ENCODE measurements at regions not wholly inside any gene's neighbourhood (a gene's known extent, or its start where the extent isn't known, plus 50 kb on each side); places are given as distances from the start of the nearest gene placed in this dataset.

DNA sequence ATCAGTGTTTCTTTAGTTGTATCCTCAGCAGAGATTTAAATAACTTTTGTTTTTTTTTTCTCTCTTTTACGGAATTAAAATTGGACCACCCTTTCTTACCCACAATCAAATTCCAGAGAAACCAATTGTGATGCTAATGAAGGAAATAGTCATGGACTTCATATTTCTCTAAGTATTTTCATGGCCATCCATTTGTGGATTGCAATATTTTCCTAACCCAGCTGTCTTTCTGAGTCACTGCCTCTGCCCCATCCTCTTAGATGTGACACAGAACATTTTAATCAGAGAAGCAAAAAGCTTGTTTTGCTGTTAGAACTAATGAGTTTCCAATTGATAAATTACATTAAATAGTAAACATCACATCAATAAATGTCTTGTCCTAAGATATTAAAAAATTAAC lies 405.5 kb upstream of the ADGRB3 start:
- no peaks in the 10 kb centered on the region for H3K79me2 ChIP-seq (ENCODE audit: control insufficient read depth, insufficient read depth, low read length)
- H2AFZ ChIP-seq (ENCODE audit: low read depth, low read length): no peak overlapping the region
- TF ChIP-seq PHF20 (IDR thresholded peaks at IDR 0.05; ENCODE audit: partially characterized antibody): no peak
- TF ChIP-seq, protein P1, sequence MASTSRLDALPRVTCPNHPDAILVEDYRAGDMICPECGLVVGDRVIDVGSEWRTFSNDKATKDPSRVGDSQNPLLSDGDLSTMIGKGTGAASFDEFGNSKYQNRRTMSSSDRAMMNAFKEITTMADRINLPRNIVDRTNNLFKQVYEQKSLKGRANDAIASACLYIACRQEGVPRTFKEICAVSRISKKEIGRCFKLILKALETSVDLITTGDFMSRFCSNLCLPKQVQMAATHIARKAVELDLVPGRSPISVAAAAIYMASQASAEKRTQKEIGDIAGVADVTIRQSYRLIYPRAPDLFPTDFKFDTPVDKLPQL (IDR thresholded peaks at IDR 0.05; ENCODE audit: extremely low read depth, insufficient read length): no peak
- no peak for TF ChIP-seq PTBP1 (IDR thresholded peaks at IDR 0.05; ENCODE audit: low read depth, low read length)
- TF ChIP-seq RCOR1 (IDR thresholded peaks at IDR 0.05; ENCODE audit: borderline replicate concordance in 1 of 2, low read depth in 2 of 2, low read length in 2 of 2): no peak
- no peak for TF ChIP-seq HMG20A (CRISPR knock-in tag; conservative IDR thresholded peaks at IDR 0.05)
- no peak for TF ChIP-seq STAT5B (CRISPR knock-in tag; IDR thresholded peaks at IDR 0.05)
- no peak for TF ChIP-seq NONO (IDR thresholded peaks at IDR 0.05; ENCODE audit: low read depth in 2 of 2, low read length in 1 of 2)
- no peak for TF ChIP-seq MTA2 (IDR thresholded peaks at IDR 0.05; ENCODE audit: low read depth)
- TF ChIP-seq NFYB (IDR thresholded peaks at IDR 0.05; ENCODE audit: extremely low read depth, insufficient read length): no peak
- no peak for TF ChIP-seq TARDBP (IDR thresholded peaks at IDR 0.05)
- no peak for TF ChIP-seq CBX8 (IDR thresholded peaks at IDR 0.05; ENCODE audit: borderline replicate concordance, extremely low read depth, low read depth, low read length, poor library complexity, severe bottlenecking)
- no peak for TF ChIP-seq TEAD4 (IDR thresholded peaks at IDR 0.05; ENCODE audit: low read length)
- no peak for TF ChIP-seq TEAD4 (CRISPR knock-in tag; IDR thresholded peaks at IDR 0.05; ENCODE audit: borderline replicate concordance)
- TF ChIP-seq NR4A1 (CRISPR knock-in tag; IDR thresholded peaks at IDR 0.05): no peak
- no peak for TF ChIP-seq NR4A1 (tag; IDR thresholded peaks at IDR 0.05)
- no peak for TF ChIP-seq HNRNPL (IDR thresholded peaks at IDR 0.05; ENCODE audit: low read depth, low read length)
- TF ChIP-seq MAZ (CRISPR knock-in tag; conservative IDR thresholded peaks at IDR 0.05 in 1 of 2, IDR thresholded peaks at IDR 0.05 in 1 of 2): no peak
- TF ChIP-seq CBFB (CRISPR knock-in tag; IDR thresholded peaks at IDR 0.05): no peak
- in situ Hi-C loops (cut with MboI): loop anchor here (10.0 kb wide), 1 partner anchor 345 kb away; no protein-coding TSS in a partner anchor
- no peaks in the 10 kb centered on the region for H3K9me3 ChIP-seq (replicated peaks; ENCODE audit: control insufficient read depth, insufficient read depth, low read depth, low read length)
- no peak for ATAC-seq
- no peak overlapping the region for H3K27ac ChIP-seq (ENCODE audit: extremely low read depth, low read depth, low read length)
- H3K9ac ChIP-seq (ENCODE audit: insufficient read depth in 1 of 2, low read depth in 2 of 2, low read length in 2 of 2): no peak overlapping the region
- H3K9me1 ChIP-seq (ENCODE audit: control insufficient read depth, insufficient read depth, low read length): no peaks in the 10 kb centered on the region
- DNase-seq (ENCODE audit: extremely low read depth in 1 of 4, low spot score in 3 of 4): no peak
- FAIRE-seq: no peak
- POLR2A ChIA-PET: no interaction called here
- BruUV-seq (replicated peaks): no TSS peak
- WGBS (ENCODE audit: insufficient coverage, low coverage, missing lambda C conversion rate): 57% methylated on average over 1 of the region's 1 CpG
- no peak overlapping the region for H3K4me2 ChIP-seq (ENCODE audit: insufficient read depth, low read length)
- 0 out of 5 replicates have a peak, but pooled peaks cover 0 to 3% of the 10 kb centered on the region in 2 experiments for H3K4me1 ChIP-seq (replicated peaks in 1 of 2; ENCODE audit: control insufficient read depth in 2 of 2, insufficient read depth in 2 of 2, low read length in 2 of 2)
- H3K27me3 ChIP-seq (ENCODE audit: control insufficient read depth in 2 of 2, insufficient read depth in 2 of 2, low read length in 2 of 2): no peaks in the 10 kb centered on the region
- H3K4me3 ChIP-seq: no peak overlapping the region
- intact Hi-C loops (cut with micrococcal nuclease): loop anchor here (5.0 to 10.0 kb wide), 2 partner anchors 1305 to 1567 kb away; no protein-coding TSS in a partner anchor
- no peaks in the 10 kb centered on the region for H4K20me1 ChIP-seq (replicated peaks; ENCODE audit: control insufficient read depth, insufficient read depth, low read length)
- CTCF ChIA-PET (ENCODE audit: low intra/inter-chr PET ratio): no interaction called here
- no peaks in the 10 kb centered on the region for H3K36me3 ChIP-seq (ENCODE audit: control insufficient read depth, insufficient read depth, low read length)

Measured in K562 (cell line).